NCI-H1105 (cell line): ENCODE measurements at regions not wholly inside any gene's neighbourhood (a gene's known extent, or its start where the extent isn't known, plus 50 kb on each side); places are given as distances from the start of the nearest gene placed in this dataset.
A peak's percentile ranks its signal among the peaks of the same experiment; 100 is the strongest.
"Not testable (repeated sequence)": the region's sequence is repeated elsewhere in the genome, so short reads cannot be mapped to it uniquely, and the experiment has no call there.

Experiments used
- DNase-seq: peaks from one replicate; lab custom pipeline; 2025; lab: John Stamatoyannopoulos, UW

- no peak for DNase-seq
These were observed 421.3 kb downstream of the MID1IP1 start for GRCh38 chrX:39222346-39223113.

- DNase-seq: no peak
These were observed 425.0 kb downstream of the MID1IP1 start for GRCh38 chrX:39226251-39226650.

GRCh38 chrX:39227371-39227770 lies 426.1 kb downstream of the MID1IP1 start:
- no peak for DNase-seq

GRCh38 chrX:39238006-39238405 lies 436.7 kb downstream of the MID1IP1 start:
- DNase-seq: no peak

GRCh38 chrX:39242187-39242586 lies 440.9 kb downstream of the MID1IP1 start:
- peak; percentile 36 for DNase-seq

- no peak for DNase-seq
These were observed 442.9 kb downstream of the MID1IP1 start for GRCh38 chrX:39244147-39244546.

GRCh38 chrX:39245024-39245423 lies 443.8 kb downstream of the MID1IP1 start:
- DNase-seq: no peak

GRCh38 chrX:39247536-39247935 lies 446.3 kb downstream of the MID1IP1 start:
- no peak for DNase-seq

GRCh38 chrX:39248330-39248729 lies 447.1 kb downstream of the MID1IP1 start:
- DNase-seq: no peak

- no peak for DNase-seq
These were observed 448.7 kb downstream of the MID1IP1 start for GRCh38 chrX:39249999-39250398.

GRCh38 chrX:39251995-39252394 lies 450.7 kb downstream of the MID1IP1 start:
- no peak for DNase-seq

GRCh38 chrX:39253551-39253950 lies 452.3 kb downstream of the MID1IP1 start:
- no peak for DNase-seq

- DNase-seq: no peak
These were observed 457.1 kb downstream of the MID1IP1 start for GRCh38 chrX:39258331-39258730.

GRCh38 chrX:39260965-39261364 lies 459.7 kb downstream of the MID1IP1 start:
- DNase-seq: no peak

GRCh38 chrX:39261446-39262147 lies 460.3 kb downstream of the MID1IP1 start:
- DNase-seq: peak; percentile 0

- no peak for DNase-seq
These were observed 461.4 kb downstream of the MID1IP1 start for GRCh38 chrX:39262641-39263040.

- DNase-seq: no peak
These were observed 462.8 kb downstream of the MID1IP1 start for GRCh38 chrX:39264023-39264422.

- no peak for DNase-seq
These were observed 465.9 kb downstream of the MID1IP1 start for GRCh38 chrX:39267176-39267575.

GRCh38 chrX:39268207-39268606 lies 466.9 kb downstream of the MID1IP1 start:
- no peak for DNase-seq

- no peak for DNase-seq
These were observed 474.3 kb downstream of the MID1IP1 start for GRCh38 chrX:39275500-39276068.

- DNase-seq: not testable (repeated sequence)
These were observed 476.6 kb downstream of the MID1IP1 start for GRCh38 chrX:39277685-39278390.

GRCh38 chrX:39283239-39283638 lies 482.0 kb downstream of the MID1IP1 start:
- no peak for DNase-seq

GRCh38 chrX:39288592-39288991 lies 487.3 kb downstream of the MID1IP1 start:
- no peak for DNase-seq
